ENCODE measurements at regions not wholly inside any gene's neighbourhood (a gene's known extent, or its start where the extent isn't known, plus 50 kb on each side); places are given as distances from the start of the nearest gene placed in this dataset.

DNA sequence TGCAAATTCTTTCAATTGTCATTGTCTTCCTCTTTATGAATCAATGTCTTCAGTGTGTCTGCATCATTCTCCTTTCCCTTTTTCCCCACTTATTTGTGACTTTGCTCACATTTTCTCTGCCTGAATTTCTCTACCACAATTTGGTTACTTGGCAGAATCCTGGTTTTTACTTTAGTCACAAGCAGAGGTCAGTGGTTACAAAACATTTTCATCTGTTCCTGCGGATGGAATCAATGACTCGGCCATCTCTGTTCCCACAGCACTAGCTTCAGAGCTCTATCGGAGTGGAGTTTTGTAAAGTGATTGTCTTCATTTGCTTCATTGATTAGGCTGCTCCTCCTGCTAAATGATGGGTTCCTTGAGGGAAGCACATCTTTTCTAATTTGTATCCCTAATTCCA lies 501.3 kb upstream of the AADAT start:
- TF ChIP-seq, protein P1, sequence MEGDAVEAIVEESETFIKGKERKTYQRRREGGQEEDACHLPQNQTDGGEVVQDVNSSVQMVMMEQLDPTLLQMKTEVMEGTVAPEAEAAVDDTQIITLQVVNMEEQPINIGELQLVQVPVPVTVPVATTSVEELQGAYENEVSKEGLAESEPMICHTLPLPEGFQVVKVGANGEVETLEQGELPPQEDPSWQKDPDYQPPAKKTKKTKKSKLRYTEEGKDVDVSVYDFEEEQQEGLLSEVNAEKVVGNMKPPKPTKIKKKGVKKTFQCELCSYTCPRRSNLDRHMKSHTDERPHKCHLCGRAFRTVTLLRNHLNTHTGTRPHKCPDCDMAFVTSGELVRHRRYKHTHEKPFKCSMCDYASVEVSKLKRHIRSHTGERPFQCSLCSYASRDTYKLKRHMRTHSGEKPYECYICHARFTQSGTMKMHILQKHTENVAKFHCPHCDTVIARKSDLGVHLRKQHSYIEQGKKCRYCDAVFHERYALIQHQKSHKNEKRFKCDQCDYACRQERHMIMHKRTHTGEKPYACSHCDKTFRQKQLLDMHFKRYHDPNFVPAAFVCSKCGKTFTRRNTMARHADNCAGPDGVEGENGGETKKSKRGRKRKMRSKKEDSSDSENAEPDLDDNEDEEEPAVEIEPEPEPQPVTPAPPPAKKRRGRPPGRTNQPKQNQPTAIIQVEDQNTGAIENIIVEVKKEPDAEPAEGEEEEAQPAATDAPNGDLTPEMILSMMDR (IDR thresholded peaks at IDR 0.05), result no peak
- TF ChIP-seq POLR2A (IDR thresholded peaks at IDR 0.05; ENCODE audit: low read length) (no peak), PHF8 (IDR thresholded peaks at IDR 0.05; ENCODE audit: borderline replicate concordance, low read depth) (no peak), NFE2L2 (conservative IDR thresholded peaks at IDR 0.05; ENCODE audit: low read length) (no peak)
- TF ChIP-seq, protein P2, sequence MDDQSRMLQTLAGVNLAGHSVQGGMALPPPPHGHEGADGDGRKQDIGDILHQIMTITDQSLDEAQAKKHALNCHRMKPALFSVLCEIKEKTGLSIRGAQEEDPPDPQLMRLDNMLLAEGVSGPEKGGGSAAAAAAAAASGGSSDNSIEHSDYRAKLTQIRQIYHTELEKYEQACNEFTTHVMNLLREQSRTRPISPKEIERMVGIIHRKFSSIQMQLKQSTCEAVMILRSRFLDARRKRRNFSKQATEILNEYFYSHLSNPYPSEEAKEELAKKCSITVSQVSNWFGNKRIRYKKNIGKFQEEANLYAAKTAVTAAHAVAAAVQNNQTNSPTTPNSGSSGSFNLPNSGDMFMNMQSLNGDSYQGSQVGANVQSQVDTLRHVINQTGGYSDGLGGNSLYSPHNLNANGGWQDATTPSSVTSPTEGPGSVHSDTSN (IDR thresholded peaks at IDR 0.05), result no peak

All from A549 (cell line).